ENCODE measurements at regions not wholly inside any gene's neighbourhood (a gene's known extent, or its start where the extent isn't known, plus 50 kb on each side); places are given as distances from the start of the nearest gene placed in this dataset.

DNA sequence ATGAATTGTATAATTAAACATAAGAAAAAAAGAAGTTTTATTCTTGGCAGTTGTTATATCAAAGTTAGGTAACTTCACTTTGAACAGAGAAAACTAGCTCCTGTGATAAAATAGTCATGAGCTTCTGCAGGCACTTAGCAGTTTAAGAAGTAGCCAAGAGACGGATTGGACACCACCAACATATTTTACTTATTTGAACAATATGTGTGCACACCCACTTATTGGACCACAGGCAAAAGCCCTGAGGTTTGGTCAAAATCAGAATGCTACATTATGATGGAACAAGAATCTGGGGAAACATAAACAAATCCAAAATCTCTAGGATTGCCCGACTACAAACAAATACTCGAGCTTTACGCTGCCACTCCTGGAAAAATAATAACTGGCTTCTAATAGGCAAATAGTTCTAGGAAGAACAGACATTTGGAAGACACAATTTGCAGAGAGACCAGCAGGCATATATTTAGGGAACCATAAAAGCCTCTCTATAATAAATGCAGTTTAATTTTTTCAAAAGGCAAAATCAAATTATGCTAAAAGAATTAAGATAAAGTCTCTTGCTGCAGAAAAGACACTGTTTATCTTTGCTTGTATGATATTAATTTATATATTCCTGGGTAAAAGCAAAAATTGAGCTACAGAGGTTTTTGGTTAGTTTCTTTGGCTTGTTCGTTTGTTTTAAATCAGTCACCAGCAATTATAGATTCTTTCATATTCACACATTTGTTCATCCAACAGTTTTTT is 117.9 kb downstream of the CDC42EP3 start:
- no peak for DNase-seq (ENCODE audit: low spot score)
- TF ChIP-seq, protein P1, sequence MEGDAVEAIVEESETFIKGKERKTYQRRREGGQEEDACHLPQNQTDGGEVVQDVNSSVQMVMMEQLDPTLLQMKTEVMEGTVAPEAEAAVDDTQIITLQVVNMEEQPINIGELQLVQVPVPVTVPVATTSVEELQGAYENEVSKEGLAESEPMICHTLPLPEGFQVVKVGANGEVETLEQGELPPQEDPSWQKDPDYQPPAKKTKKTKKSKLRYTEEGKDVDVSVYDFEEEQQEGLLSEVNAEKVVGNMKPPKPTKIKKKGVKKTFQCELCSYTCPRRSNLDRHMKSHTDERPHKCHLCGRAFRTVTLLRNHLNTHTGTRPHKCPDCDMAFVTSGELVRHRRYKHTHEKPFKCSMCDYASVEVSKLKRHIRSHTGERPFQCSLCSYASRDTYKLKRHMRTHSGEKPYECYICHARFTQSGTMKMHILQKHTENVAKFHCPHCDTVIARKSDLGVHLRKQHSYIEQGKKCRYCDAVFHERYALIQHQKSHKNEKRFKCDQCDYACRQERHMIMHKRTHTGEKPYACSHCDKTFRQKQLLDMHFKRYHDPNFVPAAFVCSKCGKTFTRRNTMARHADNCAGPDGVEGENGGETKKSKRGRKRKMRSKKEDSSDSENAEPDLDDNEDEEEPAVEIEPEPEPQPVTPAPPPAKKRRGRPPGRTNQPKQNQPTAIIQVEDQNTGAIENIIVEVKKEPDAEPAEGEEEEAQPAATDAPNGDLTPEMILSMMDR (IDR thresholded peaks at IDR 0.05; ENCODE audit: borderline replicate concordance, control extremely low read depth, extremely low read depth, insufficient read depth, missing control alignments): no peak
- in situ Hi-C loops (cut with MboI; ENCODE audit: low sequenced_read_pairs, unreplicated experiment): no loop called here

DNA sequence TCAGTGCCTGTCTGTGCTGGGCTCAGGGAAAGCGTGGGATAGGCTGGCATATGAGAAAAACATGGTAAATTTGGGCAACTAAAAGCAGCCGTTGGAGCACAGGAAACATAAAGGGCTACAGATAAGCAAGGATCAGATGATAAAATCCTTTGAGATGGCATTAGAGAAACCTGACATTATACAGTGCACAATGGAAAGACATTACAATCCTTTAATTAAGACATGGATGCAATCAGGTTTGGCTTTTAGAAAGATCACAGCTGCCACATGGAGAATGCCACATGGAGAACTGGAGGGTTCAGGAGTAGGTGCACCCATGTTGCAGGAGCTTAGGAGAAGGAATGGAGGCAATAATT is 117.3 kb downstream of the CDC42EP3 start:
- TF ChIP-seq, protein P1 (IDR thresholded peaks at IDR 0.05; ENCODE audit: borderline replicate concordance, control extremely low read depth, extremely low read depth, insufficient read depth, missing control alignments): no peak
- DNase-seq (ENCODE audit: low spot score): no peak
- in situ Hi-C loops (cut with MboI; ENCODE audit: low sequenced_read_pairs, unreplicated experiment): no loop called here

- in situ Hi-C loops (cut with MboI; ENCODE audit: low sequenced_read_pairs, unreplicated experiment): no loop called here
- DNase-seq (ENCODE audit: low spot score): no peak
- TF ChIP-seq, protein P1 (IDR thresholded peaks at IDR 0.05; ENCODE audit: borderline replicate concordance, control extremely low read depth, extremely low read depth, insufficient read depth, missing control alignments): no peak
Observed at GRCh38 chr2:37554687-37555086, 116.8 kb downstream of the CDC42EP3 start.

GRCh38 chr2:37555457-37555856 is 116.0 kb downstream of the CDC42EP3 start:
- in situ Hi-C loops (cut with MboI; ENCODE audit: low sequenced_read_pairs, unreplicated experiment): no loop called here
- no peak for DNase-seq (ENCODE audit: low spot score)

GRCh38 chr2:37556256-37556655 is 115.2 kb downstream of the CDC42EP3 start:
- TF ChIP-seq, protein P1 (IDR thresholded peaks at IDR 0.05; ENCODE audit: borderline replicate concordance, control extremely low read depth, extremely low read depth, insufficient read depth, missing control alignments): no peak
- DNase-seq (ENCODE audit: low spot score): no peak
- in situ Hi-C loops (cut with MboI; ENCODE audit: low sequenced_read_pairs, unreplicated experiment): no loop called here

More at GRCh38 chr2:37555457-37555856, 116.0 kb downstream of the CDC42EP3 start:
- TF ChIP-seq, protein P1 (IDR thresholded peaks at IDR 0.05; ENCODE audit: borderline replicate concordance, control extremely low read depth, extremely low read depth, insufficient read depth, missing control alignments): no peak

DNA sequence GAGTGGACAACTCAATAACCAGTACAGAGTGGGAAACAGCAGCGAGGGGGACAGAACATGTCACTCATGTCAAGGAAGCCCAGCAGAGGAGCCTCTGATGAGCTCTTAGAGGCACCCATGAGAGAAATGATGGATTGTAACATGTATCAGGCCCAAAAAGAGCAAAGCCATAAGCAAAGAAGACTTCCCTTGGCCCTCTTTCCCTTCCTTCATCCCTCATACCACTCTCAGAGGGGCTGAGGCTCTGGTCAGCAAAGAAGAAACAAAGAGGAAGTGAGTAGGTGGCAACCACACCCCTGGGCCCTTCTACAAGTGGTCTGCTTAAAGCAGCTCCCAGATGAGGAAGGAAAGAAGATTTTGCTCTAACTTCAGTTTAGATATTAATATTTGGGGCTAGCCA is 112.8 kb downstream of the CDC42EP3 start:
- DNase-seq (ENCODE audit: low spot score): no peak
- in situ Hi-C loops (cut with MboI; ENCODE audit: low sequenced_read_pairs, unreplicated experiment): no loop called here
- TF ChIP-seq, protein P1 (IDR thresholded peaks at IDR 0.05; ENCODE audit: borderline replicate concordance, control extremely low read depth, extremely low read depth, insufficient read depth, missing control alignments): no peak

Measured in GM13976 (cell line).